HL-60 (cell line): ENCODE measurements at regions not wholly inside any gene's neighbourhood (a gene's known extent, or its start where the extent isn't known, plus 50 kb on each side); places are given as distances from the start of the nearest gene placed in this dataset.

ENCODE experiments used
- POLR2AphosphoS5 ChIP-seq: IDR thresholded peaks from 2 replicates; pipeline ENCODE4 v1.6.1; 2012; ENCODE audit warnings: low read depth
- TF ChIP-seq, protein P1 (sequence below): IDR thresholded peaks from one replicate; pipeline ENCODE4 v1.5.1; 2011; ENCODE audit warnings: low read length, control low read depth, inconsistent platforms; ENCODE audit not compliant: insufficient read depth
- TF ChIP-seq, protein P2 (sequence below): IDR thresholded peaks from 2 replicates; pipeline ENCODE4 v1.6.1; 2012; ENCODE audit warnings: low read depth; ENCODE audit not compliant: insufficient replicate concordance

DNA sequence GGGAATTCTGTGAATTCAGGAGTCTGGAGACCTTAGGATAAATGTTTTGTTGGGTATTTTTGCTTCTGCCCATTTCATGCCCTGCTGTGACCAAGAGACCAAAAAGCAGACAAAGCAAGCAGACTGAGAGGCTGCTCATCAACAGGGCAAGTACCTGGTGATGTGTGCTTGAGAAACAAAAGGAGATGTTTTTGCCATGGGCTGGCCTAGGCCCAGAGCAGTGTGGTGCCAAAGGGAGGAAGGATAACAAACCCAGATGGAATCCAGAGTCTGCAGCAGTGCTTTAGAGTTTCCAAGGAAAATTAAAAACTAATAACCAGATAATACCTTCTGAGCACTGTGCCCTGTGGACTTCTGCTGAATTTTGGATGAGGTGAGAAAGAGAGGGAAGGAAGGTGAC, 538.4 kb downstream of the STK39 start:
- TF ChIP-seq, protein P1, sequence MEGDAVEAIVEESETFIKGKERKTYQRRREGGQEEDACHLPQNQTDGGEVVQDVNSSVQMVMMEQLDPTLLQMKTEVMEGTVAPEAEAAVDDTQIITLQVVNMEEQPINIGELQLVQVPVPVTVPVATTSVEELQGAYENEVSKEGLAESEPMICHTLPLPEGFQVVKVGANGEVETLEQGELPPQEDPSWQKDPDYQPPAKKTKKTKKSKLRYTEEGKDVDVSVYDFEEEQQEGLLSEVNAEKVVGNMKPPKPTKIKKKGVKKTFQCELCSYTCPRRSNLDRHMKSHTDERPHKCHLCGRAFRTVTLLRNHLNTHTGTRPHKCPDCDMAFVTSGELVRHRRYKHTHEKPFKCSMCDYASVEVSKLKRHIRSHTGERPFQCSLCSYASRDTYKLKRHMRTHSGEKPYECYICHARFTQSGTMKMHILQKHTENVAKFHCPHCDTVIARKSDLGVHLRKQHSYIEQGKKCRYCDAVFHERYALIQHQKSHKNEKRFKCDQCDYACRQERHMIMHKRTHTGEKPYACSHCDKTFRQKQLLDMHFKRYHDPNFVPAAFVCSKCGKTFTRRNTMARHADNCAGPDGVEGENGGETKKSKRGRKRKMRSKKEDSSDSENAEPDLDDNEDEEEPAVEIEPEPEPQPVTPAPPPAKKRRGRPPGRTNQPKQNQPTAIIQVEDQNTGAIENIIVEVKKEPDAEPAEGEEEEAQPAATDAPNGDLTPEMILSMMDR = no peak
- TF ChIP-seq POLR2AphosphoS5 = no peak
- TF ChIP-seq, protein P2, sequence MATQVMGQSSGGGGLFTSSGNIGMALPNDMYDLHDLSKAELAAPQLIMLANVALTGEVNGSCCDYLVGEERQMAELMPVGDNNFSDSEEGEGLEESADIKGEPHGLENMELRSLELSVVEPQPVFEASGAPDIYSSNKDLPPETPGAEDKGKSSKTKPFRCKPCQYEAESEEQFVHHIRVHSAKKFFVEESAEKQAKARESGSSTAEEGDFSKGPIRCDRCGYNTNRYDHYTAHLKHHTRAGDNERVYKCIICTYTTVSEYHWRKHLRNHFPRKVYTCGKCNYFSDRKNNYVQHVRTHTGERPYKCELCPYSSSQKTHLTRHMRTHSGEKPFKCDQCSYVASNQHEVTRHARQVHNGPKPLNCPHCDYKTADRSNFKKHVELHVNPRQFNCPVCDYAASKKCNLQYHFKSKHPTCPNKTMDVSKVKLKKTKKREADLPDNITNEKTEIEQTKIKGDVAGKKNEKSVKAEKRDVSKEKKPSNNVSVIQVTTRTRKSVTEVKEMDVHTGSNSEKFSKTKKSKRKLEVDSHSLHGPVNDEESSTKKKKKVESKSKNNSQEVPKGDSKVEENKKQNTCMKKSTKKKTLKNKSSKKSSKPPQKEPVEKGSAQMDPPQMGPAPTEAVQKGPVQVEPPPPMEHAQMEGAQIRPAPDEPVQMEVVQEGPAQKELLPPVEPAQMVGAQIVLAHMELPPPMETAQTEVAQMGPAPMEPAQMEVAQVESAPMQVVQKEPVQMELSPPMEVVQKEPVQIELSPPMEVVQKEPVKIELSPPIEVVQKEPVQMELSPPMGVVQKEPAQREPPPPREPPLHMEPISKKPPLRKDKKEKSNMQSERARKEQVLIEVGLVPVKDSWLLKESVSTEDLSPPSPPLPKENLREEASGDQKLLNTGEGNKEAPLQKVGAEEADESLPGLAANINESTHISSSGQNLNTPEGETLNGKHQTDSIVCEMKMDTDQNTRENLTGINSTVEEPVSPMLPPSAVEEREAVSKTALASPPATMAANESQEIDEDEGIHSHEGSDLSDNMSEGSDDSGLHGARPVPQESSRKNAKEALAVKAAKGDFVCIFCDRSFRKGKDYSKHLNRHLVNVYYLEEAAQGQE = no peak
